ENCODE measurements at regions not wholly inside any gene's neighbourhood (a gene's known extent, or its start where the extent isn't known, plus 50 kb on each side); places are given as distances from the start of the nearest gene placed in this dataset.
A peak's percentile ranks its signal among the peaks of the same experiment; 100 is the strongest.

- no peak for TF ChIP-seq PATZ1 (CRISPR knock-in tag; IDR thresholded peaks at IDR 0.05; ENCODE audit: borderline replicate concordance)
- no peak for TF ChIP-seq POU6F1 (CRISPR knock-in tag; IDR thresholded peaks at IDR 0.05; ENCODE audit: borderline replicate concordance, low read depth)
- TF ChIP-seq CSRNP3 (CRISPR knock-in tag; IDR thresholded peaks at IDR 0.05): no peak
Measured at GRCh38 chr1:101509370-101509769, 272.6 kb downstream of the S1PR1 start (continued).

- no peak for ATAC-seq
- TF ChIP-seq CREB5 (CRISPR knock-in tag; IDR thresholded peaks at IDR 0.05; ENCODE audit: low read depth) (no peak), SNAI2 (CRISPR knock-in tag; IDR thresholded peaks at IDR 0.05) (no peak), CSDC2 (CRISPR knock-in tag; IDR thresholded peaks at IDR 0.05) (no peak), PPARA (CRISPR knock-in tag; IDR thresholded peaks at IDR 0.05; ENCODE audit: borderline replicate concordance) (no peak), OSR1 (CRISPR knock-in tag; IDR thresholded peaks at IDR 0.05) (no peak), RARB (CRISPR knock-in tag; IDR thresholded peaks at IDR 0.05) (no peak), ZNF565 (CRISPR knock-in tag; conservative IDR thresholded peaks at IDR 0.05; ENCODE audit: low read depth) (no peak), ZNF8 (CRISPR knock-in tag; IDR thresholded peaks at IDR 0.05) (no peak), GLIS3 (CRISPR knock-in tag; IDR thresholded peaks at IDR 0.05) (no peak), BACH2 (CRISPR knock-in tag; IDR thresholded peaks at IDR 0.05; ENCODE audit: borderline replicate concordance) (no peak), PATZ1 (CRISPR knock-in tag; IDR thresholded peaks at IDR 0.05; ENCODE audit: borderline replicate concordance) (no peak), ISL1 (CRISPR knock-in tag; IDR thresholded peaks at IDR 0.05) (no peak), TOX (CRISPR knock-in tag; IDR thresholded peaks at IDR 0.05; ENCODE audit: borderline replicate concordance) (no peak), ZFP30 (CRISPR knock-in tag; IDR thresholded peaks at IDR 0.05) (no peak), ZFP3 (CRISPR knock-in tag; IDR thresholded peaks at IDR 0.05) (no peak), CSRNP3 (CRISPR knock-in tag; IDR thresholded peaks at IDR 0.05) (no peak), ESRRG (CRISPR knock-in tag; IDR thresholded peaks at IDR 0.05) (no peak)
Measured at GRCh38 chr1:101511202-101511891, 274.5 kb downstream of the S1PR1 start.

GRCh38 chr1:101520302-101520701 is 283.5 kb downstream of the S1PR1 start:
- peak; percentile 92 for ATAC-seq
- TF ChIP-seq PPARA (CRISPR knock-in tag; IDR thresholded peaks at IDR 0.05; ENCODE audit: borderline replicate concordance) (no peak), RARB (CRISPR knock-in tag; IDR thresholded peaks at IDR 0.05) (no peak), ISL1 (CRISPR knock-in tag; IDR thresholded peaks at IDR 0.05) (no peak), ZNF8 (CRISPR knock-in tag; IDR thresholded peaks at IDR 0.05) (no peak), BACH2 (CRISPR knock-in tag; IDR thresholded peaks at IDR 0.05; ENCODE audit: borderline replicate concordance) (no peak), CSRNP3 (CRISPR knock-in tag; IDR thresholded peaks at IDR 0.05) (no peak), ZNF565 (CRISPR knock-in tag; conservative IDR thresholded peaks at IDR 0.05; ENCODE audit: low read depth) (no peak), CREB5 (CRISPR knock-in tag; IDR thresholded peaks at IDR 0.05; ENCODE audit: low read depth) (no peak), ESRRG (CRISPR knock-in tag; IDR thresholded peaks at IDR 0.05) (no peak), ARNTL (CRISPR knock-in tag; IDR thresholded peaks at IDR 0.05; ENCODE audit: borderline replicate concordance, low read depth) (no peak), ZFP3 (CRISPR knock-in tag; IDR thresholded peaks at IDR 0.05) (no peak), PATZ1 (CRISPR knock-in tag; IDR thresholded peaks at IDR 0.05; ENCODE audit: borderline replicate concordance) (no peak), TCF4 (CRISPR knock-in tag; IDR thresholded peaks at IDR 0.05; ENCODE audit: borderline replicate concordance) (no peak), CSDC2 (CRISPR knock-in tag; IDR thresholded peaks at IDR 0.05) (no peak), ZFP30 (CRISPR knock-in tag; IDR thresholded peaks at IDR 0.05) (no peak), GLIS3 (CRISPR knock-in tag; IDR thresholded peaks at IDR 0.05) (no peak), TOX (CRISPR knock-in tag; IDR thresholded peaks at IDR 0.05; ENCODE audit: borderline replicate concordance) (no peak)
